GM19239 (cell line): ENCODE measurements at regions not wholly inside any gene's neighbourhood (a gene's known extent, or its start where the extent isn't known, plus 50 kb on each side); places are given as distances from the start of the nearest gene placed in this dataset.

Source experiments
- DNase-seq: peaks from one replicate; pipeline ENCODE4 v3.0.0; 2011; ENCODE audit warnings: low spot score; ENCODE audit not compliant: insufficient read length
- FAIRE-seq: peaks from 2 replicates; lab custom pipeline; 2011; peaks lifted over from hg19 to GRCh38; lab: Jason Lieb, UNC

DNA sequence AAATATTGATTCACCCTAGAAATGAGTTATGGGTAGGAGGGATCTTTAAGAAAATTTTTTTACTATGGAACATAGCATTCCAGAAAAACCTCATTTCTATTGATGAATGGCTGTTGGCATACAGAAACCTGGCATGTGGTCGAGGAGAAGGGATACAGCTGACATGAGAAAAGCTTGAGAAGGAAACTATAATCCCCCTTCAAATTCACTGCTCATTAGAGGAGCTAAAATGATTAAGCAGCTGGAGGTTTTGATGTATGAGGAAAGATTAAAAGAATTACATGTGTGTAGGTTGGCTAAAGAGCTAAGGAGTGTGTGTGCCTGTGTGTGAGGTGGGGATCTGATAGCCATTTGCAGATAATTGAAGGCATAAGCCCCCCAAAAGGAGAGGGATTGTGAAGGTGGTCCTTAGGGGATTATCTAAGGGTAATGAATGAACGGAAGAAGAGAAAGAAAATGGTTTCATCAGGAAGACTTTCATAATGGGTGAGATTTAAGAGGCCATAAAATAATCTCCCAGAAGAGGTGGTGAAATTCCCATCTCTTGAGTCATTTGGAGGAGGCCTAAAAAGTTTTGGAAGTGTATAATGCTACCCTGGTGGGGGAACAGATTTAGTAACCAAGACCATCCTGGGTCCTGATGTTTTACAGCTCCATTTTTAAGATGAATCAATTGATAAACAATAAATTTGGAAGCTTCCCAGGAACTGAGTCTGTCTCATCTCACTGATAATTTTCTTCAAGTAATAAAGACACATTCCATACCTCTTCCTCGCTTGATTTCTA lies 272.0 kb upstream of the HAND2 start:
- no peak for DNase-seq
- FAIRE-seq = no peak

DNA sequence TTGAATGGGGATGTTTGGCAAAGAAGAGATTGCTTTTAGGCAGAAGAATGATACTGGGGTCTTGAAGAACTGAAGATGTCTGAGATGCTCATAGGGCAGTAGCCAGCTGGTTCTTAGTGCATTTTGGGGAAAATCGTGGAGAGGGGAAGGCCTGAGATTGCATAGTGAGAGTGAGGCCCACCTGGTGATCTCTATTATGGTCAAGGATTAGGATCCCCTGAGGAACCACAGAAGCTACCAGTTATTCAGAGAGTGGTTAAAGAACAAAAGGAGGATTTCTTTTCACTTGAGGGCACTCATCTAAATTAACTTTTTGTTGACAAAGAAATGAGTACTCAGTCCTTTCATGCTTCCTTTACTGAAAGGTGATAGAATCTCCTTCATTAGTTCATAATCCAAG lies 271.3 kb upstream of the HAND2 start:
- no peak for FAIRE-seq
- no peak for DNase-seq

DNA sequence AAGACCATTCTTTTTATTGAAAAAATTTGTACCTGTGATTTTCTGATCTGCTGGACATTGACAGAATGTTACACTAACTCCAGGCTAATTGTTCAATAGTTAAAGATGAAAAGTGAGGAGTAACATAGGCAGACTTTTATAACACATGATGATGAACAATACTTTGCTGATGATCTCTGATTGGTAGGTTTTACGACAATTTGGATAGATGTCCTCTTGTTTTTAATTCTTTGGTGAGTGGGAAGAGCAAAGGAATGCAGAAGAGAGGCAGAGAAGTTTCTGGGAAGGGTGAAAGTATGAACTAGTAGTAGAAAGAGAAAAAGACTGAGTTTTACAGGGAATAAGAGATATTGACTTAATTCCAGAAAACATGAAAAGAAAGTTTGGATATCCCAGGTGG lies 267.3 kb upstream of the HAND2 start:
- FAIRE-seq (no peak), DNase-seq (no peak)

DNA sequence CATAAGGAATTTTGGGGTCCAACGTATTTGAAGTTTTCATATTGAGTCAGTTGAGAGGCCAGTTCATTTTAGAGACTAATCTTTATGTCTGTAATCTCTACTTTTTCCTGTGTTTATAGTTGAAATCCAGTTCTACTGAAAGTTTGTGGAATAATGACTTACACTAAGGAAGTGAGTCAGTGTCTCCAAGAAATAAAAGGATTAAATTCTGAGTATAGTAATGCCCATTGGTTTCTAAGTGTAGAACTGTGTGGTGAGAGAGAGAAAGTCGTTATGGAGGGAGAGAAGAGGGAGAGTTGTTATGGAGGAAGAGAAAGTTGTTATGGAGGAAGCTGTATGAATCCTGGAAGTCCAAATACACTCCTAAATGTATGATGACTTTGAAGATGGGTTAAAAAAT lies 264.6 kb upstream of the HAND2 start:
- FAIRE-seq (no peak), DNase-seq (no peak)

DNA sequence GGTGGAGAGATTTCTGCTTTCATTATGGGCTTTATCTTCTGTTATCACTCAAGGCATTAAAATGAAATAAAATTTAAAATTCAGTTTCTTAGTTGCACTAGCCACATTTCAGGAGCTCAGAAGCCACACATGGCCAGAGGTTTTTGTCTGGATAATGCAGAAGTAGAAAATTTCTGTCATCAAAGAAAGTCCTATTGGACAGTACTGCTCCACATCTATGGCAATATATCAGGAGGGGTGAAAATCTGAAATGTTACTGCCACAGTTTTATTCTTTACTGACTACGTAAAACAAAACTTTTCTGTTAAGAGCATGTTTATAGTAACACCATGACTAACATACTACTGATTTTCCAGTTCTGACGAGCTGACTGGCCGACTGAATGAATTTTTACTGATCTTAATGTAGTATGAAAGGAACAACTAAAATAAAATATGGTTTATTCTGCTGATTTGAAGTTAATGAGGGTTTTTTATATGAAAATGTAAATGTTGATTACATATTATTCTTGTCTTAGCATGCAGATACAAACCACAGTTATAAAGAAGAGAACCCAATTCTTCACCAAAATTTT lies 264.0 kb upstream of the HAND2 start:
- DNase-seq = no peak
- no peak for FAIRE-seq

DNA sequence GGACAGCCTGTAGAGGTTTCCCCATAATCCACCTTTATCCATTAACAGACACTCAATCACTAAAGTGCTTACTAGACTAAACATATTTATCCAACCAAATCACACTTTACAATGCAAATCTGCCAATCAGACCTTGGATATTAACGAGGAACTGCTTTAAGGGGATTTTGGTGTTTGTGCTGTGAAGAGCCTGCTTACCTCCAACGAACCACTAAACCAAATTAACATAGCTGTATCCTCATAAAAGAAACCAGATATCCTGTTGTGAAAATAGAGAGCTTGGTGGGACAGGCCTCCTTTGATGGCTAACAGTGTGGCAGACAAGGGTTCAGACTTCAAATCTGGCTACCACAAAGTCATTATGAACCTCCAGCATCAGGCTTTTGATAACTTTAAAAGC lies 252.6 kb upstream of the HAND2 start:
- DNase-seq (no peak), FAIRE-seq (no peak)

DNA sequence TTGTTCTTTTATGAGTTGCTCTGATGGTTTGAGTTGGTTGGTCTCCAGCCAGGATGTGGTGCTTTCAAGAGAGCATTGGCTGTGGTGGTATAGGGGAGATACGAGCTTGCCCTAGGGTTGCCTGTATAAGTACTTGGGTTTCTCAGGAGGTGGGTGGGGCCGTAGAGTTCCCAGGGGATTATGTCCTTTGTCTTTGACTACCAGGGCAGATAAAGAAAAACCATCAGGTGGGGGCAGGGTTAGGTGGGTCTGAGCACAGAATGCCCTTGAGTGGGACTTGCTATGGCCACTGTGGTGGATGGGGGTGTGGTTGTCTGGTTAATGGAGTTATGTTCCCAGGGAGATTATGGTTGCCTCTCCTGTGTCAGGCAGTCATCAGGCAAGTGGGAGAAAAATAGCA lies 247.9 kb upstream of the HAND2 start:
- DNase-seq (no peak), FAIRE-seq (no peak)

DNA sequence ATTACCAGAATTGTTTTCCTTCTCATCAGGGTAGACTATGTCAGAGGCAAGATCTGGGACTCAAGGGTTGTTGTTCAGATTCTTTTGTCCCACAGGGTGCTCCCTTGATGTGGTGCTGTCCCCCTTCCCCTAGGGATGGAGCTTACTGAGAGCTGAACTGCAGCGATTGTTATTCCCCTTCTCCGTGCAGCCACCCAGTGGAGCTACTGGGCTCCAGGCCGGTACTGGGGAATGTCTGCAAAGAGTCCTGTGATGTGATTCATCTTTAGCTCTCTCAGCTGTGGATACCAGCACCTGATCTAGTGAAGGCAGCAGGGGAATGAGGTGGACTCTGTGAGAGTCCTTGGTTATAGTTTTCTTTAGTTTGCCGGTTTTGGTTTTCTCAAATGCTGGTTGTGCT lies 247.4 kb upstream of the HAND2 start:
- DNase-seq (no peak), FAIRE-seq (no peak)

DNA sequence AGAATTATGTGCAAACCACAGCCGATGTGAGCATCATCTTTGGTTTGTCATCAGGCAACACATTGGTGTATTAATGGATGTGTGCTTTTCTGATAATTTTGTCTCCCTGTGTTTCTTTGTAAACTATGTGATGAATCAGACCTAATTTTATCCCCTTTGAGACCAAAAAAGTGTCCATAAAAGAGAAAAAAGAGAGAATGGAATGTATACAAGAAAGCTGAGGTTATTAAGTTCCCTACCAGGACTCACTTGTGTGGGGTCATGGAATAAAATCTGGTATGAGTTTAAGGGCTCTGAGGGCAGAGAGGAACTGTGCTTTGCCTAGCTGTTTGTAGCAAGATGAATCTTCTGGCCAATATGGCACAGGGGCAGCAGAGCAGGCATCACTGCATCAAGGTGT lies 239.5 kb upstream of the HAND2 start:
- no peak for FAIRE-seq
- no peak for DNase-seq

DNA sequence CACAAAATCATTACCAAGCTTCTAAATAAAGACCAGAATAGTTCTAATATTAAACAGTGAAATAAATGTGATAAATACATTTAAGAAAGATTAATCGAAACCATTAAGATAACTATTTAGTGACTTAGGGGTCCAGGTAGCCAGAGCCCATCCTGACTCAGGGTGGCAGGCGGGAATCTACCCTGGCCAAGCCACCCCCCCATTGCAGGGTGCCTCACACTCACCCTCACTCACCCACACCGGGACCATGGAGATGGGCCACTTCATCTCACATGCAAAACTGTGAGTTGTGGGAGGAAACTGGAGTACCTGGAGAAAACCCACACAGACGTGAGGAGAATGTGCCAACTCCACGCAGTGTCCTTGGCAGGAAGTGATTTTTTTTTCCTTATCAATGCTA lies 237.6 kb upstream of the HAND2 start:
- DNase-seq (no peak), FAIRE-seq (no peak)

DNA sequence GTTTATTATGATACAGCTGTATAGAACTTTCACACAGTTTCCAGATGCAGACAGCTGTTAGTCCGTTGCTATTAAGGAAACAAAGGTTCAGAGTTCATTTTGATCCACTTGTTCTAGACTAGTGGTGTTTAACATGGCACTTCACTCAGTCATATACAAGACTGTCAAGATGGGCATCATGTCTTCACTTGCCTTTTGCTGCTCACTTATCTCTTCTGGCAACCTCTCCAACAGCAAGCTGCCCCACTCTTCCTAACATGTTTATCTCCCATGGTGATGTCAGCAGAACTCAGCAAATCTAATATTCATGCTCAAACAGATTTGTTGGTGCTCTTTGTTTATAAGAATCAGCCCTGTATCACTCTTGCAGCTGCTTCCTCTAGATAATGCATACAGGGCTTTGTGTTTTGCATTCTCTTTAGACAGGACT lies 236.2 kb upstream of the HAND2 start:
- FAIRE-seq (no peak), DNase-seq (no peak)

DNA sequence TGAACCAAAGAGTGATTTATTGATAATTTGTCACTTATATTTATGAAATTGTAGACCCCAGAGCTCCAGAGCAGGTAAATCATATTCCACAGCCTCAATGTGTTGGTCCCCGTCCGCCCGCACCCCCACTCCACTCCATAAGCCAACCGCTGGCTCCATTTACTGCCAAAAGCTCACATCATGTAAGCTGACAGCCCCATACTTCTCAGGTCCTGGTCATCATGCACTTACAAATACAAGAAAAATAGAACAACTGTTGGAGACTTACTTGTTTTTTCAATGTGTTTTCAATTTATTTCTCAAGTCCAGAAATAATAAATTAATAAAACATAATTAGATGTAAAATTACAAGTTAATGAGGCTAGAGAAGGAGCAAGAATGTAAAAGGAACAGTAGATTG lies 235.7 kb upstream of the HAND2 start:
- FAIRE-seq = no peak

DNA sequence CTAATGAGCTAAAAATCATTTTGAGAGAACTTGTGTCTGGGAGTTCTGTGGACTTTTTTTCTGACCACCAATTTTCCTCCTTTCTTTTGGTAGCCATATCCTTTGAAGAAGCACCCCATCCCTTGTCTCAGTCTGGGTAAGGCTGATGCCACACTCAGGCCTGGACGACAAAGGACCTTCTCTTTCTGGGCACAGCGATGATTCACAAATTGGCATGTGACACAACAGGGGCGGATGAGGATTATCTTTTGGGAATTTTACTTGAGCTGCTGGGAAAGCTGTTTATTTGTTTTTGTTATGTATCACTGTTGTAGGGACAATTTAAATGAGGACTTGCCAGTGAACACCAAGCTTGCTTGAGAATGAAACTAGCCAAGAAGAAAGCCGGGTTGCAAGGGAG lies 233.4 kb upstream of the HAND2 start:
- DNase-seq = no peak
- no peak for FAIRE-seq

More for the DNA sequence above, 235.7 kb upstream of the HAND2 start:
- no peak for DNase-seq

DNA sequence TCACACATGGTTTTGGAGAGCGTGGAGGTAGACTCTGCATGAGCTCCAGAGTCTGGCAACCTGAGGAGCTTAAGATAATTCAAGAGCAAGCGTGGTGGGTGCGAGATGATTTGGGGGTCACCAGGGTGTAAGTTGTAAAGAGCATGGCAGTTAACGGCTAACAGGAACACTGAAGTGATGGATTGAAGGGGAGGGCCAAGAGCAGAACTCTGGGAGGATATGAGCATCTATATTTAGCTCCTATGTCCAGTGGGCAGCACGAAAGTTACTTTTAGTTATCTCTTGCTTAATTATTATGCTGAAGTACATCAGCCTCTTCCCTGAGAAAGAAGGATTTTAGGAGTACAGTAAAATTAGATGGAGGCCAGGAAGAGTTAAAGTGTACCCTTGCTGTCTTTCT lies 231.9 kb upstream of the HAND2 start:
- FAIRE-seq (no peak), DNase-seq (no peak)

DNA sequence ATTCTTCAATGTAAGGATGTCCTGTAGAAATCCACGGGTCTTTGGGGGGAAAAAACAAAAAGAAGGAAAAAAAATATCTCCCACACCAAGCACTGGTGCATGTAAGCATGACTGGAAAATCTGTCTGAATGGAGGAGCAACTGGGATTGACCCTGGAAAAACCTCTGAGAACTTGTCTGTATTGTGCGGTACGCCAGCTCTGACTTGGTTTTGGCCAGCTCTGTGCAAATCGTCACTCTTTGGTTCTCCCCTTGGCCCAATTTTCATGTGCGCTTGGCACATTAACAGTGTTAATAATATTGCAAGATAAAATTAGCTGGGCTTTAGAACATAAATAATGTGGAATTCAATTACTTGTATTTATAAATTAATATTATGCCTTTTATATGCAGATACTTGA lies 231.2 kb upstream of the HAND2 start:
- DNase-seq (no peak), FAIRE-seq (no peak)

DNA sequence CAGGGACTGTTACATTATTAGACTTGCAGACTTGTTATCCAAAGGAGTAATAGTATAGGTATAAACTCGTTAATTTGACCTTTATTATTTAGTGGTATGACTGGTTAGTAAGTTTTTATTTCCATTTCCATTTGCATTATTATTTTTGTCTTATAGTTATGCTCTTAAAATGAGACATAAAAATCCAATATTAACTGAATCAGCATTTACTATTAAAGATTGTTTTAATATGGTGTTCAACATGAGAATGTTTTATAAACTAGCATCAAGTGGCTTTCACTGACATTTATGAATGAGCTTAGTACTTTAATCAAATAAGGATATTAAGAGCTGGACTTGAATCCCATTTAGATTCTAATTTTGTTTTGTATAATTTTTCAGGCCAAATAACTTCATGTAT lies 228.1 kb upstream of the HAND2 start:
- no peak for FAIRE-seq
- DNase-seq = no peak

DNA sequence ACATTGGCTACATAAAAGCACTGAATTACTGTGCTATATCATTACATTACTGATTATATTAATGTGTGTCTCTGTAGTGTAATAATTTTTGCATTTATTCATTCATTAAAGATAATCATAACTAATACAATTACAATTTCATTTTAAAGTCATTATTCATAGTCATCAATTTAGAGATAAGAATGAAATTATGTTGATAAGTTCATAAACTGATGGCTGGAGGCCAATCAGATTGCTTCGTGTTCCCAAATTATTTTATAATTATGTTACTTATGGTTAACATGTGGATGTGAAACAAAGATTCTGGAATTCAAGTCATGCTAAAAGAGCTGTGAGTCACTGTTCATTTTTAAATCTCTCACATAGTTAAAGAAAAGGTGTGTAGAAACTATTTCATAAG lies 223.4 kb upstream of the HAND2 start:
- FAIRE-seq (no peak), DNase-seq (no peak)

DNA sequence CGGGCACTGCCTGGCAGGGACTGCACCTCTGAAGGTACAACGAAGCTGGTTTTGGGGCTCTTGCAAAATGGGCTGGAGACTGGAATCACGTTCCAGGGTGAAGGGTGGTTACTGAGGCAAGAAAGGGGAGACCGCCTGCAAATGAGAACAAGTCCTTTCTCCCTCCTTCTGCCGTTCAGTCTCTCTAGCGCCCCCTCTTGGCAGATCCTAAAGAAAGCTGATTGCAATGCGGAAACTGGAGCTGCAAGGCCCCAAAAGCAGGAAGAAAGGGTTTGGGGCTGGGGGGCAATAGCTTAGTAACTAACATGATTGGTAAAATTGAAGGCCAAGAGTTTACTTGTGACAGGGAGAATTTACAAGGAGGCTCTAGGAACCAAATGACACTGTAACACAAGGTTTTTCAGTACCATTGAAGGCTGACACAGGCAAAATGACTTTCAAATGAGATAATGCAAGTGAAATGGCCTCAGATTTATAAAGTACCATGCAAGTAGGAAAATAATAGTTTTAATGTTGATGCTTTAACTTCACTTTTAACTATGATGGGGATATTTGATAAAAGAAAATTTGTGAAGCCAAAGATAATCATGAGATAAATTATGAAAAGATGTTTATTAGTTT lies 222.7 kb upstream of the HAND2 start:
- DNase-seq = no peak
- FAIRE-seq = no peak

DNA sequence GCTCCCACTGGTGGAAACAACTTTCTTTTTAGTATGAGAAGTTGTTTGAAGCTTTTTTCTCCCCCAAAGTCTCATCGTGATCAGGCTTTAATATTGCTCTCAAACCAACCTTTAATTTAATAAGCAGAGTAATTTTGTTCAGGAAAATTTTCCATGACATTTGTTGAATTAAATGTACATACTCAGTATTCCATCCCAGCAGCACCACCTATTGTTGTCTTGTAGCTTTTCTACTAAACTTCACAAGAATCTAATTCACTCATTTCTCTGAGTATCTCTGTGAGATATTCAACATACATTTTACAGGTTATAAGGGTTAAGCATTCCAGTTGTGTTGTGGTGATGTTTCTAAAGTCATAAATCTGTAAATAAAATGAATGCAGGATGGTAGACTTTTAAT lies 218.3 kb upstream of the HAND2 start:
- FAIRE-seq (no peak), DNase-seq (no peak)

DNA sequence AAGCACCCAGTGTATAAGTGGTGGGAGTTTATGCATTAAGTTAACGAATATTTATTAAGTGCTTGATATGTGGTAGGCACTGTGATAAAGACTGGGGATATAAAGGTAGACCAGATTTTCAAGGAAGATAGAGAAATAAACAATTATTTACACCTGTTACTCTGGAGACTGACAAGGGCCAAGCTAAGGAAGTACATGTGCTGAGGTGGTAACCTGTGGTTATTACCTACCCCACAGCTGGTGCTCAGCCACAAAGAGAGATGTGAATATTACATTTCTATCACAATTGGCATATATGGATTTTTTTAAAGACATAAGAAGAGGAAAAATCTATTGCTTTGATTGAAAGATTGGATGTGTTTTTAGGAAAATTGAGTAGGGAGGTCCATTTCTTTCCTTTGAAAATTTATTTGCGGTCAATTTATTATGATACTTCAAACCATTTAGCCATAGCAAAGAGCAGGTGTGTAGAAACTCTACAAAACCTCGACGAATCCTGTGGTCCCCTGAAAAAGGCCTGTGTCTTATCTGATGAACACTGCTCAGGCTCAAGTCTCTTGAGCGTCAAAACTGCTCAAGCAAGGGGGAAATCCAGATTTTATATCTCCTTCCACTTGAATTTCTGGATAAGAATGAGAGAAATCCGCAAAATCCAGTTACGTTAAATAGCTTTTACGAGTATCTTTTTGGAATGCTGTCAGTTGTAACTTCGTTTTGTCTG lies 217.7 kb upstream of the HAND2 start:
- FAIRE-seq (no peak), DNase-seq (no peak)

DNA sequence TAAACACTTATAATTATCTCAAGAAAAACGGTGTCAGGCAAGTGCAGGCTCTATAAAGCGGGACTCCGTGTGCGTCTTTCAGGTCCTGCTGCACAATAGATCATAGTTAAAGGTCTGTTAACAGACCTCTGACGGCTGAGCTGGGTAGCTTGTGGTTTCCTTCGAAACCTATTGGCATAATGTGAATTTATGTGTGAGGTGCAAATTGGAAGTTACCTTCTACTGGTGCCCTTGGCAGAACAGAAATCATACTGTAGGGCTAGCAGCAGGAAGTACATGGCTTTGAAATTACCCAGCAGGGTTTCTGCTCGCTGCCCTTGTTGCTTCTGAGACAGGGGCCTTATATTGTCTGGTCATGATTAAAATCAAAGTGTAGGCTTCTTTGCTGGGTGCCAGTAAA lies 216.4 kb upstream of the HAND2 start:
- DNase-seq = no peak
- FAIRE-seq = no peak
